HCT116 (cell line): ENCODE measurements at regions not wholly inside any gene's neighbourhood (a gene's known extent, or its start where the extent isn't known, plus 50 kb on each side); places are given as distances from the start of the nearest gene placed in this dataset.

Experiments used
- ATAC-seq: fragments of 200-7000 bp; cut with Tn5 transposase; 2 replicates; pipeline ENCODE4 v1.9.1; 2020; ENCODE audit warnings: mild to moderate bottlenecking, moderate library complexity
- BruUV-seq: library from RNA; stranded (reverse); fragments of 400-500 nt; replicated peaks from 2 replicates; lab custom pipeline; 2021; lab: Mats Ljungman, UMichigan
- CTCF ChIA-PET: fragments of 300-600 bp; sonication (Branson Sonifier 250); formaldehyde crosslinking; loops from one replicate; lab custom pipeline; 2021; ENCODE audit warnings: antibody characterized with exemption; lab: Charles Lee
- POLR2A ChIA-PET: fragments of 300-600, 350-600 bp; sonication (Branson Sonifier 250); formaldehyde crosslinking; loops from one replicate; lab custom pipeline; 2021; ENCODE audit warnings: antibody characterized with exemption; lab: Charles Lee
- RAD21 ChIA-PET, 2 experiments: fragments of 300-600 bp; sonication (Branson Sonifier 250); formaldehyde crosslinking; loops; one replicate each; lab custom pipeline; 2023; ENCODE audit warnings: low total read pairs in 2 of 2; ENCODE audit not compliant: uncharacterized antibody in 2 of 2, unreplicated experiment in 2 of 2, low non-redundant PET in 1 of 2; lab: Charles Lee
- DNase-seq: peaks from one replicate; pipeline ENCODE4 v3.0.0-alpha.2; 2010; ENCODE audit warnings: low read depth, low spot score
- H2AFZ ChIP-seq: fragments of 200-600 bp; shearing (Covaris generic), sonication (generic); 2 replicates; pipeline ENCODE4 v1.6.1; 2017; ENCODE audit warnings: low read depth, mixed run types, mixed read lengths, antibody characterized with exemption, low read length; ENCODE audit not compliant: poor library complexity, severe bottlenecking
- H3K27ac ChIP-seq: 2 replicates; pipeline ENCODE4 v1.5.1; 2012; ENCODE audit warnings: low read depth, low read length
- H3K27me3 ChIP-seq: fragments of 200-600 bp; sonication (generic); 2 replicates; pipeline ENCODE4 v1.6.1; 2016; ENCODE audit warnings: mixed run types, low read length, mixed read lengths; ENCODE audit not compliant: insufficient read depth
- H3K36me3 ChIP-seq, 2 experiments: fragments of 200-500 bp in 1 of 2; fragments of 200-600 bp in 1 of 2; sonication (Bioruptor generic) in 1 of 2; sonication (generic) in 1 of 2; 2 replicates each; pipeline versions ENCODE4 v1.5.1 to v1.6.1; 2014 to 2016; ENCODE audit warnings: low read length in 2 of 2, inconsistent platforms in 1 of 2, mixed read lengths in 1 of 2, mixed run types in 1 of 2; ENCODE audit not compliant: insufficient read depth in 2 of 2, control insufficient read depth in 1 of 2
- H3K4me1 ChIP-seq, 2 experiments: fragments of 200-600 bp in 1 of 2; sonication (generic) in 1 of 2; 2 replicates each; pipeline versions ENCODE4 v1.5.1 to v1.6.1; 2012 to 2017; ENCODE audit warnings: low read length in 2 of 2, inconsistent platforms in 1 of 2, mild to moderate bottlenecking in 1 of 2, mixed read lengths in 1 of 2, mixed run types in 1 of 2, moderate library complexity in 1 of 2; ENCODE audit not compliant: insufficient read depth in 2 of 2, control insufficient read depth in 1 of 2
- H3K4me2 ChIP-seq: fragments of 200-600 bp; sonication (generic); 2 replicates; pipeline ENCODE4 v1.6.1; 2017; ENCODE audit warnings: mixed run types, low read length, mixed read lengths
- H3K4me3 ChIP-seq, 2 experiments: fragments of 200-600 bp in 1 of 2; sonication (generic) in 1 of 2; replicated peaks in 1 of 2; 2 replicates each; pipeline ENCODE4 v1.5.1; 2011 to 2016; ENCODE audit warnings: low read length in 2 of 2, control low read depth in 1 of 2, low read depth in 1 of 2, mild to moderate bottlenecking in 1 of 2, mixed read lengths in 1 of 2, mixed run types in 1 of 2
- H3K79me2 ChIP-seq: fragments of 200-600 bp; sonication (generic); 2 replicates; pipeline ENCODE4 v1.6.1; 2017; ENCODE audit warnings: mild to moderate bottlenecking, mixed run types, low read length, moderate library complexity, mixed read lengths; ENCODE audit not compliant: insufficient read depth
- H3K9ac ChIP-seq: fragments of 200-600 bp; sonication (generic); 2 replicates; pipeline ENCODE4 v1.6.1; 2016; ENCODE audit warnings: low read length, mixed read lengths
- H3K9me2 ChIP-seq: fragments of 200-600 bp; sonication (generic), shearing (Covaris generic); 2 replicates; pipeline ENCODE4 v1.6.1; 2017; ENCODE audit warnings: mixed run types, mild to moderate bottlenecking, moderate library complexity; ENCODE audit not compliant: insufficient read depth
- H3K9me3 ChIP-seq, 2 experiments: fragments of 200-500 bp in 1 of 2; fragments of 200-600 bp in 1 of 2; sonication (Bioruptor generic) in 1 of 2; sonication (generic) in 1 of 2; 2 replicates each; pipeline ENCODE4 v1.6.1; 2014 to 2017; ENCODE audit warnings: low read length in 2 of 2, mixed read lengths in 2 of 2, inconsistent platforms in 1 of 2, low read depth in 1 of 2, mild to moderate bottlenecking in 1 of 2, mixed run types in 1 of 2, moderate library complexity in 1 of 2; ENCODE audit not compliant: control insufficient read depth in 1 of 2, insufficient read depth in 1 of 2
- H4K20me1 ChIP-seq: fragments of 200-600 bp; sonication (generic), shearing (Covaris generic); 2 replicates; pipeline ENCODE4 v1.6.1; 2017; ENCODE audit warnings: mixed run types, mild to moderate bottlenecking, moderate library complexity; ENCODE audit not compliant: insufficient read depth
- CEBPB ChIP-seq: IDR thresholded peaks from 2 replicates; pipeline ENCODE4 v1.6.1; 2012; ENCODE audit warnings: low read depth
- EZH2 ChIP-seq: fragments of 200-600 bp; sonication (generic); IDR thresholded peaks from 2 replicates; pipeline ENCODE4 v1.6.1; 2017; ENCODE audit warnings: antibody characterized with exemption, mixed run types
- FOSL1 ChIP-seq: IDR thresholded peaks from 2 replicates; pipeline ENCODE4 v1.6.1; 2012; ENCODE audit warnings: low read depth
- POLR2A ChIP-seq: IDR thresholded peaks from 2 replicates; pipeline ENCODE4 v1.7.0; 2011; ENCODE audit warnings: borderline replicate concordance; ENCODE audit not compliant: insufficient read depth, insufficient read length; ENCODE audit errors: extremely low read depth
- POLR2AphosphoS5 ChIP-seq: IDR thresholded peaks from 2 replicates; pipeline ENCODE4 v1.6.1; 2011; ENCODE audit warnings: mild to moderate bottlenecking, low read depth, low read length, moderate library complexity
- RAD21 ChIP-seq: IDR thresholded peaks from 2 replicates; pipeline ENCODE4 v1.6.1; 2012; ENCODE audit warnings: low read depth, mild to moderate bottlenecking
- SIN3A ChIP-seq: IDR thresholded peaks from 2 replicates; pipeline ENCODE4 v1.6.1; 2012; ENCODE audit warnings: low read depth
- SP1 ChIP-seq: IDR thresholded peaks from 2 replicates; pipeline ENCODE4 v1.6.1; 2012; ENCODE audit warnings: low read depth
- SRF ChIP-seq: IDR thresholded peaks from 2 replicates; pipeline ENCODE4 v1.6.1; 2012; ENCODE audit warnings: low read depth
- YY1 ChIP-seq: IDR thresholded peaks from 2 replicates; pipeline ENCODE4 v1.6.1; 2011; ENCODE audit warnings: low read length, low read depth, moderate library complexity, mild to moderate bottlenecking; ENCODE audit not compliant: insufficient replicate concordance; ENCODE audit errors: extremely low read depth
- ZNF274 ChIP-seq: fragments of 200-500 bp; sonication (Bioruptor generic); IDR thresholded peaks from 2 replicates; pipeline ENCODE4 v1.6.1; 2014; ENCODE audit warnings: mild to moderate bottlenecking, low read depth, low read length, inconsistent platforms
- intact Hi-C: fragments of 100-400 bp; cut with micrococcal nuclease; formaldehyde crosslinking; loops from 2 replicates; pipeline ENCODE4 v1.10.0; 2022
- TF ChIP-seq, protein P1 (sequence below), 3 experiments: fragments of 200-600 bp in 1 of 3; sonication (generic) in 1 of 3; IDR thresholded peaks in 2 of 3; conservative IDR thresholded peaks in 1 of 3; 2 replicates each; pipeline ENCODE4 v1.5.1; 2012 to 2017; ENCODE audit warnings: low read depth in 2 of 3, low read length in 2 of 3, antibody characterized with exemption in 1 of 3, borderline replicate concordance in 1 of 3, control low read depth in 1 of 3, mild to moderate bottlenecking in 1 of 3, mixed read lengths in 1 of 3, mixed run types in 1 of 3, moderate library complexity in 1 of 3; ENCODE audit not compliant: insufficient read depth in 1 of 3
- TF ChIP-seq, protein P2 (sequence below): IDR thresholded peaks from 2 replicates; pipeline ENCODE4 v1.6.1; 2012; ENCODE audit warnings: low read depth
- TF ChIP-seq, protein P3 (sequence below): IDR thresholded peaks from 2 replicates; pipeline ENCODE4 v1.6.1; 2011; ENCODE audit warnings: mild to moderate bottlenecking, low read length, moderate library complexity; ENCODE audit not compliant: insufficient replicate concordance; ENCODE audit errors: extremely low read depth
- TF ChIP-seq, protein P4 (sequence below): IDR thresholded peaks from 2 replicates; pipeline ENCODE4 v1.6.1; 2012

DNA sequence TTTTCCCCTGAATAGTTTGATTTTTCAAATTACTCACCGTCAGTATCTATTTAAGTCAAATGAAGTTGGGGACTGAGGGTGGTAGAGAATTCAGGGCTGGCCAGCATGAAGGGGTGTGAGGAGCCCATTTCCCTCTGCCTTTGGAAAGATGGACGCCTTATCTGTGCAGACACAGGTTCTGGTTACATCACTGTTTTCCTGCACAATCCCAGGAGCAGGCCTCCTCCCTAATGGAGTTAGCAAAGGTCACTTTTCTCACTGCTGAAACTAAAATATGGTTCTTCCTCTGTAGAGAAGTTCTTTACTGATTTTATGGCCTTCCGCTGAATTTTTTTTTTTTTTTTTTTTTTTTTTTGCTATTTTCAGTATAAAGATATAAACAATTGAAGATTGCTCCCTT lies 69.1 kb downstream of the FOXD1 start:
- Histone ChIP-seq H2AFZ (no peak overlapping the region), H3K4me1 (peaks cover 0 to 26% of the 10 kb centered on the region in 2 experiments; a peak in 2 of 4 replicates), H3K4me3 (no peak overlapping the region), H3K9ac (no peak overlapping the region), H3K27me3 (no peaks in the 10 kb centered on the region), H4K20me1 (no peaks in the 10 kb centered on the region), H3K9me2 (no peaks in the 10 kb centered on the region), H3K36me3 (no peaks in the 10 kb centered on the region), H3K27ac (no peak overlapping the region), H3K9me3 (peaks cover 0 to 6% of the 10 kb centered on the region in 2 experiments; a peak in 3 of 4 replicates), H3K4me2 (no peak overlapping the region), H3K79me2 (no peaks in the 10 kb centered on the region)
- ChIA-PET CTCF (no interaction called here), RAD21 (no interaction called here), POLR2A (no interaction called here)
- BruUV-seq = no TSS peak
- DNase-seq (no peak), ATAC-seq (no peak)
- intact Hi-C loops = no loop called here
- no peak for TF ChIP-seq SIN3A
- TF ChIP-seq, protein P1, sequence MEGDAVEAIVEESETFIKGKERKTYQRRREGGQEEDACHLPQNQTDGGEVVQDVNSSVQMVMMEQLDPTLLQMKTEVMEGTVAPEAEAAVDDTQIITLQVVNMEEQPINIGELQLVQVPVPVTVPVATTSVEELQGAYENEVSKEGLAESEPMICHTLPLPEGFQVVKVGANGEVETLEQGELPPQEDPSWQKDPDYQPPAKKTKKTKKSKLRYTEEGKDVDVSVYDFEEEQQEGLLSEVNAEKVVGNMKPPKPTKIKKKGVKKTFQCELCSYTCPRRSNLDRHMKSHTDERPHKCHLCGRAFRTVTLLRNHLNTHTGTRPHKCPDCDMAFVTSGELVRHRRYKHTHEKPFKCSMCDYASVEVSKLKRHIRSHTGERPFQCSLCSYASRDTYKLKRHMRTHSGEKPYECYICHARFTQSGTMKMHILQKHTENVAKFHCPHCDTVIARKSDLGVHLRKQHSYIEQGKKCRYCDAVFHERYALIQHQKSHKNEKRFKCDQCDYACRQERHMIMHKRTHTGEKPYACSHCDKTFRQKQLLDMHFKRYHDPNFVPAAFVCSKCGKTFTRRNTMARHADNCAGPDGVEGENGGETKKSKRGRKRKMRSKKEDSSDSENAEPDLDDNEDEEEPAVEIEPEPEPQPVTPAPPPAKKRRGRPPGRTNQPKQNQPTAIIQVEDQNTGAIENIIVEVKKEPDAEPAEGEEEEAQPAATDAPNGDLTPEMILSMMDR (IDR thresholded peaks at IDR 0.05 in 2 of 3, conservative IDR thresholded peaks at IDR 0.05 in 1 of 3; ENCODE audit: borderline replicate concordance in 1 of 3, insufficient read depth in 1 of 3, low read depth in 2 of 3, low read length in 2 of 3) = no peak
- no peak for TF ChIP-seq POLR2AphosphoS5
- no peak for TF ChIP-seq ZNF274
- TF ChIP-seq FOSL1 = no peak
- no peak for TF ChIP-seq POLR2A
- TF ChIP-seq SRF = no peak
- no peak for TF ChIP-seq SP1
- TF ChIP-seq CEBPB = no peak
- no peak for TF ChIP-seq YY1
- TF ChIP-seq RAD21 = no peak
- TF ChIP-seq EZH2 = no peak
- TF ChIP-seq, protein P2, sequence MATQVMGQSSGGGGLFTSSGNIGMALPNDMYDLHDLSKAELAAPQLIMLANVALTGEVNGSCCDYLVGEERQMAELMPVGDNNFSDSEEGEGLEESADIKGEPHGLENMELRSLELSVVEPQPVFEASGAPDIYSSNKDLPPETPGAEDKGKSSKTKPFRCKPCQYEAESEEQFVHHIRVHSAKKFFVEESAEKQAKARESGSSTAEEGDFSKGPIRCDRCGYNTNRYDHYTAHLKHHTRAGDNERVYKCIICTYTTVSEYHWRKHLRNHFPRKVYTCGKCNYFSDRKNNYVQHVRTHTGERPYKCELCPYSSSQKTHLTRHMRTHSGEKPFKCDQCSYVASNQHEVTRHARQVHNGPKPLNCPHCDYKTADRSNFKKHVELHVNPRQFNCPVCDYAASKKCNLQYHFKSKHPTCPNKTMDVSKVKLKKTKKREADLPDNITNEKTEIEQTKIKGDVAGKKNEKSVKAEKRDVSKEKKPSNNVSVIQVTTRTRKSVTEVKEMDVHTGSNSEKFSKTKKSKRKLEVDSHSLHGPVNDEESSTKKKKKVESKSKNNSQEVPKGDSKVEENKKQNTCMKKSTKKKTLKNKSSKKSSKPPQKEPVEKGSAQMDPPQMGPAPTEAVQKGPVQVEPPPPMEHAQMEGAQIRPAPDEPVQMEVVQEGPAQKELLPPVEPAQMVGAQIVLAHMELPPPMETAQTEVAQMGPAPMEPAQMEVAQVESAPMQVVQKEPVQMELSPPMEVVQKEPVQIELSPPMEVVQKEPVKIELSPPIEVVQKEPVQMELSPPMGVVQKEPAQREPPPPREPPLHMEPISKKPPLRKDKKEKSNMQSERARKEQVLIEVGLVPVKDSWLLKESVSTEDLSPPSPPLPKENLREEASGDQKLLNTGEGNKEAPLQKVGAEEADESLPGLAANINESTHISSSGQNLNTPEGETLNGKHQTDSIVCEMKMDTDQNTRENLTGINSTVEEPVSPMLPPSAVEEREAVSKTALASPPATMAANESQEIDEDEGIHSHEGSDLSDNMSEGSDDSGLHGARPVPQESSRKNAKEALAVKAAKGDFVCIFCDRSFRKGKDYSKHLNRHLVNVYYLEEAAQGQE = no peak
- TF ChIP-seq, protein P3, sequence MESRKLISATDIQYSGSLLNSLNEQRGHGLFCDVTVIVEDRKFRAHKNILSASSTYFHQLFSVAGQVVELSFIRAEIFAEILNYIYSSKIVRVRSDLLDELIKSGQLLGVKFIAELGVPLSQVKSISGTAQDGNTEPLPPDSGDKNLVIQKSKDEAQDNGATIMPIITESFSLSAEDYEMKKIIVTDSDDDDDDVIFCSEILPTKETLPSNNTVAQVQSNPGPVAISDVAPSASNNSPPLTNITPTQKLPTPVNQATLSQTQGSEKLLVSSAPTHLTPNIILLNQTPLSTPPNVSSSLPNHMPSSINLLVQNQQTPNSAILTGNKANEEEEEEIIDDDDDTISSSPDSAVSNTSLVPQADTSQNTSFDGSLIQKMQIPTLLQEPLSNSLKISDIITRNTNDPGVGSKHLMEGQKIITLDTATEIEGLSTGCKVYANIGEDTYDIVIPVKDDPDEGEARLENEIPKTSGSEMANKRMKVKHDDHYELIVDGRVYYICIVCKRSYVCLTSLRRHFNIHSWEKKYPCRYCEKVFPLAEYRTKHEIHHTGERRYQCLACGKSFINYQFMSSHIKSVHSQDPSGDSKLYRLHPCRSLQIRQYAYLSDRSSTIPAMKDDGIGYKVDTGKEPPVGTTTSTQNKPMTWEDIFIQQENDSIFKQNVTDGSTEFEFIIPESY = no peak
- TF ChIP-seq, protein P4, sequence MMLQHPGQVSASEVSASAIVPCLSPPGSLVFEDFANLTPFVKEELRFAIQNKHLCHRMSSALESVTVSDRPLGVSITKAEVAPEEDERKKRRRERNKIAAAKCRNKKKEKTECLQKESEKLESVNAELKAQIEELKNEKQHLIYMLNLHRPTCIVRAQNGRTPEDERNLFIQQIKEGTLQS = no peak
